Neural cell (in vitro differentiated cells): ENCODE measurements at regions not wholly inside any gene's neighbourhood (a gene's known extent, or its start where the extent isn't known, plus 50 kb on each side); places are given as distances from the start of the nearest gene placed in this dataset.

Source experiments
- H2AFZ ChIP-seq: fragments of 200-600, 300-800 bp; sonication (generic), shearing (Covaris generic); 2 replicates; pipeline ENCODE4 v1.6.0; 2014; ENCODE audit warnings: low read depth, mild to moderate bottlenecking, antibody characterized with exemption, low read length, moderate library complexity
- H3F3A ChIP-seq: fragments of 200-600 bp; shearing (Covaris generic); 2 replicates; pipeline ENCODE4 v1.6.1; 2016; ENCODE audit warnings: mild to moderate bottlenecking, moderate library complexity, mixed read lengths, antibody characterized with exemption, low read length; ENCODE audit not compliant: insufficient read depth, poor library complexity, severe bottlenecking
- H3K27ac ChIP-seq: fragments of 200-600, 300-800 bp; sonication (generic), shearing (Covaris generic); 2 replicates; pipeline ENCODE4 v1.5.1; 2014; ENCODE audit warnings: mild to moderate bottlenecking, low read length, moderate library complexity
- H3K27me3 ChIP-seq: fragments of 300-800, 200-600 bp; sonication (generic), shearing (Covaris generic); 2 replicates; pipeline ENCODE4 v1.6.0; 2014; ENCODE audit warnings: mild to moderate bottlenecking, low read depth, low read length, moderate library complexity; ENCODE audit not compliant: insufficient read depth
- H3K36me3 ChIP-seq: fragments of 300-800, 200-600 bp; sonication (generic), shearing (Covaris generic); 2 replicates; pipeline ENCODE4 v1.5.1; 2014; ENCODE audit warnings: mild to moderate bottlenecking, antibody characterized with exemption, low read length, moderate library complexity; ENCODE audit not compliant: insufficient read depth
- H3K4me2 ChIP-seq: fragments of 300-800, 200-600 bp; sonication (generic), shearing (Covaris generic); 2 replicates; pipeline ENCODE4 v1.6.0; 2014; ENCODE audit warnings: mild to moderate bottlenecking, low read length
- H3K4me3 ChIP-seq: fragments of 300-800, 200-600 bp; sonication (generic), shearing (Covaris generic); 2 replicates; pipeline ENCODE4 v1.5.1; 2014; ENCODE audit warnings: mild to moderate bottlenecking, low read length, moderate library complexity
- H3K79me2 ChIP-seq: fragments of 200-600 bp; shearing (Covaris generic); replicated peaks from 2 replicates; pipeline ENCODE4 v1.6.0; 2014; ENCODE audit warnings: mild to moderate bottlenecking, low read length, moderate library complexity; ENCODE audit not compliant: insufficient read depth
- H3K9ac ChIP-seq: fragments of 300-800, 200-600 bp; sonication (generic), shearing (Covaris generic); 2 replicates; pipeline ENCODE4 v1.6.1; 2016; ENCODE audit warnings: mild to moderate bottlenecking, low read length, mixed read lengths
- H3K9me2 ChIP-seq: fragments of 200-600 bp; shearing (Covaris generic); 2 replicates; pipeline ENCODE4 v1.6.1; 2016; ENCODE audit warnings: mild to moderate bottlenecking, low read length, mixed read lengths; ENCODE audit not compliant: insufficient read depth
- H3K9me3 ChIP-seq: fragments of 200-600, 300-800 bp; sonication (generic), shearing (Covaris generic); 2 replicates; pipeline ENCODE4 v1.6.1; 2016; ENCODE audit warnings: mild to moderate bottlenecking, mixed run types, low read length, moderate library complexity, mixed read lengths
- H4K20me1 ChIP-seq: fragments of 200-600 bp; shearing (Covaris generic); 2 replicates; pipeline ENCODE4 v1.6.1; 2016; ENCODE audit warnings: mild to moderate bottlenecking, mixed run types; ENCODE audit not compliant: insufficient read depth
- EP300 ChIP-seq: fragments of 450-650 bp; conservative IDR thresholded peaks from 2 replicates; pipeline ENCODE4 v1.6.1; 2014; ENCODE audit warnings: antibody characterized with exemption, mild to moderate bottlenecking, moderate library complexity; ENCODE audit not compliant: poor library complexity, severe bottlenecking
- EZH2 ChIP-seq: fragments of 200-600, 300-800 bp; shearing (Covaris generic), sonication (generic); IDR thresholded peaks from 2 replicates; pipeline ENCODE4 v1.6.1; 2014; ENCODE audit warnings: antibody characterized with exemption, low read length, borderline replicate concordance, mild to moderate bottlenecking; ENCODE audit not compliant: insufficient read depth, poor library complexity, severe bottlenecking
- MXI1 ChIP-seq: fragments of 450-650 bp; conservative IDR thresholded peaks from 2 replicates; pipeline ENCODE4 v1.6.1; 2014; ENCODE audit warnings: antibody characterized with exemption, mild to moderate bottlenecking; ENCODE audit not compliant: poor library complexity, severe bottlenecking
- POLR2AphosphoS5 ChIP-seq: IDR thresholded peaks from 2 replicates; pipeline ENCODE4 v1.6.1; 2012
- RAD21 ChIP-seq: fragments of 450-650 bp; conservative IDR thresholded peaks from 2 replicates; pipeline ENCODE4 v1.6.1; 2014; ENCODE audit warnings: antibody characterized with exemption, mild to moderate bottlenecking, moderate library complexity
- SMC3 ChIP-seq: fragments of 450-650 bp; conservative IDR thresholded peaks from 2 replicates; pipeline ENCODE4 v1.6.1; 2014; ENCODE audit warnings: antibody characterized with exemption, mild to moderate bottlenecking, moderate library complexity; ENCODE audit not compliant: poor library complexity
- TAF1 ChIP-seq: IDR thresholded peaks from 2 replicates; pipeline ENCODE4 v1.6.1; 2012; ENCODE audit warnings: low read depth
- TF ChIP-seq, protein P1 (sequence below): fragments of 450-650 bp; IDR thresholded peaks from 2 replicates; pipeline ENCODE4 v1.5.1; 2014; ENCODE audit warnings: antibody characterized with exemption, mild to moderate bottlenecking, moderate library complexity; ENCODE audit not compliant: poor library complexity, severe bottlenecking
- TF ChIP-seq, protein P2 (sequence below): IDR thresholded peaks from 2 replicates; pipeline ENCODE4 v1.6.1; 2012; ENCODE audit warnings: borderline replicate concordance

DNA sequence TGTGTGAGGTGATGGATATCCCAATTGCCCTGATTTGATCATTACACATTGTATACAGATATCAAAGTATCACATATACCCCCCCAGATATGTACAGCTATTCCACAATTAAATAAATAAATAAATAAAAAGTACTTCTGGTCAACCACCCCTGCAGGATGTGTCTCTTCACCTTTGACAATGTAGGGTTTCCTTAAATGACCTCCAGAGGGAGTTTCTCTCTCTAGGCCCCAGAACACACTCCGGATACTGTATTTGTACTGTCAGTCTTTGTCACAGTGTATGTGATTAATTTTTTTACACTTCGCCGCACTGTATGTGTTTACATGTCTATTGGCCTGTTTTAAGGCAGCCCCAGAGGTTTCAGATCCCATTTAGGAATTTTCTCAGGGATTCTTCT lies 123.6 kb downstream of the ADCYAP1R1 start:
- TF ChIP-seq EZH2 (no peak), POLR2AphosphoS5 (no peak), EP300 (no peak), MXI1 (no peak), RAD21 (no peak), SMC3 (no peak)
- TF ChIP-seq, protein P1, sequence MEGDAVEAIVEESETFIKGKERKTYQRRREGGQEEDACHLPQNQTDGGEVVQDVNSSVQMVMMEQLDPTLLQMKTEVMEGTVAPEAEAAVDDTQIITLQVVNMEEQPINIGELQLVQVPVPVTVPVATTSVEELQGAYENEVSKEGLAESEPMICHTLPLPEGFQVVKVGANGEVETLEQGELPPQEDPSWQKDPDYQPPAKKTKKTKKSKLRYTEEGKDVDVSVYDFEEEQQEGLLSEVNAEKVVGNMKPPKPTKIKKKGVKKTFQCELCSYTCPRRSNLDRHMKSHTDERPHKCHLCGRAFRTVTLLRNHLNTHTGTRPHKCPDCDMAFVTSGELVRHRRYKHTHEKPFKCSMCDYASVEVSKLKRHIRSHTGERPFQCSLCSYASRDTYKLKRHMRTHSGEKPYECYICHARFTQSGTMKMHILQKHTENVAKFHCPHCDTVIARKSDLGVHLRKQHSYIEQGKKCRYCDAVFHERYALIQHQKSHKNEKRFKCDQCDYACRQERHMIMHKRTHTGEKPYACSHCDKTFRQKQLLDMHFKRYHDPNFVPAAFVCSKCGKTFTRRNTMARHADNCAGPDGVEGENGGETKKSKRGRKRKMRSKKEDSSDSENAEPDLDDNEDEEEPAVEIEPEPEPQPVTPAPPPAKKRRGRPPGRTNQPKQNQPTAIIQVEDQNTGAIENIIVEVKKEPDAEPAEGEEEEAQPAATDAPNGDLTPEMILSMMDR = no peak
- TF ChIP-seq, protein P2, sequence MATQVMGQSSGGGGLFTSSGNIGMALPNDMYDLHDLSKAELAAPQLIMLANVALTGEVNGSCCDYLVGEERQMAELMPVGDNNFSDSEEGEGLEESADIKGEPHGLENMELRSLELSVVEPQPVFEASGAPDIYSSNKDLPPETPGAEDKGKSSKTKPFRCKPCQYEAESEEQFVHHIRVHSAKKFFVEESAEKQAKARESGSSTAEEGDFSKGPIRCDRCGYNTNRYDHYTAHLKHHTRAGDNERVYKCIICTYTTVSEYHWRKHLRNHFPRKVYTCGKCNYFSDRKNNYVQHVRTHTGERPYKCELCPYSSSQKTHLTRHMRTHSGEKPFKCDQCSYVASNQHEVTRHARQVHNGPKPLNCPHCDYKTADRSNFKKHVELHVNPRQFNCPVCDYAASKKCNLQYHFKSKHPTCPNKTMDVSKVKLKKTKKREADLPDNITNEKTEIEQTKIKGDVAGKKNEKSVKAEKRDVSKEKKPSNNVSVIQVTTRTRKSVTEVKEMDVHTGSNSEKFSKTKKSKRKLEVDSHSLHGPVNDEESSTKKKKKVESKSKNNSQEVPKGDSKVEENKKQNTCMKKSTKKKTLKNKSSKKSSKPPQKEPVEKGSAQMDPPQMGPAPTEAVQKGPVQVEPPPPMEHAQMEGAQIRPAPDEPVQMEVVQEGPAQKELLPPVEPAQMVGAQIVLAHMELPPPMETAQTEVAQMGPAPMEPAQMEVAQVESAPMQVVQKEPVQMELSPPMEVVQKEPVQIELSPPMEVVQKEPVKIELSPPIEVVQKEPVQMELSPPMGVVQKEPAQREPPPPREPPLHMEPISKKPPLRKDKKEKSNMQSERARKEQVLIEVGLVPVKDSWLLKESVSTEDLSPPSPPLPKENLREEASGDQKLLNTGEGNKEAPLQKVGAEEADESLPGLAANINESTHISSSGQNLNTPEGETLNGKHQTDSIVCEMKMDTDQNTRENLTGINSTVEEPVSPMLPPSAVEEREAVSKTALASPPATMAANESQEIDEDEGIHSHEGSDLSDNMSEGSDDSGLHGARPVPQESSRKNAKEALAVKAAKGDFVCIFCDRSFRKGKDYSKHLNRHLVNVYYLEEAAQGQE = no peak

DNA sequence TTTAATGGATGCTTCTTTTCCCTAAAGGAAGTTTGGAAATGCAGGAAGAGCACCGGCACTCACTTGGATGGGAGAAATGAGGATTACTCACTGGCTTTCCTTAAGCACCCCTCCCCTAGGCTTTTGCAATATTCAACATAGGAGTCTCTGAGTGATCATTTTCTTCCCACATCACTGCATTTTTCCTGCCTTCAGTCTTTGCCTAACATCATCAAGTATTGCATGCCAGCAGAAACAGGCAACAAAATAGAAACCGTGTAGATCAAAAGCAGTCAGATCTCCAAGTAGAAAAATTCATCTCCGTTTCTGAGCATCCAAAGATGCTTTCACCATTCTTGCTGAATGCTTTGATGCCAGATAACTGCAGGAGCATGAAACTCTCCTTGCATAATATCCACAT lies 119.9 kb downstream of the ADCYAP1R1 start:
- Histone ChIP-seq H3F3A (no peaks in the 10 kb centered on the region), H3K4me3 (no peak overlapping the region), H4K20me1 (no peaks in the 10 kb centered on the region), H3K9me2 (no peaks in the 10 kb centered on the region), H3K9me3 (no peaks in the 10 kb centered on the region), H3K27me3 (no peaks in the 10 kb centered on the region), H3K4me2 (no peak overlapping the region), H3K36me3 (no peaks in the 10 kb centered on the region), H2AFZ (no peak overlapping the region), H3K27ac (no peak overlapping the region), H3K9ac (no peak overlapping the region), H3K79me2 (no peaks in the 10 kb centered on the region)
- TF ChIP-seq TAF1 = no peak
- no peak for TF ChIP-seq MXI1
- TF ChIP-seq POLR2AphosphoS5 = no peak
- TF ChIP-seq EP300 = no peak

More for the DNA sequence above, 123.6 kb downstream of the ADCYAP1R1 start:
- Histone ChIP-seq H3K9me3 (no peaks in the 10 kb centered on the region), H3K4me2 (no peak overlapping the region), H3K9me2 (no peaks in the 10 kb centered on the region), H3F3A (no peaks in the 10 kb centered on the region), H2AFZ (no peak overlapping the region), H3K4me3 (no peak overlapping the region), H3K27ac (no peak overlapping the region), H3K36me3 (no peaks in the 10 kb centered on the region), H3K27me3 (no peaks in the 10 kb centered on the region), H3K79me2 (no peaks in the 10 kb centered on the region), H4K20me1 (no peaks in the 10 kb centered on the region), H3K9ac (no peak overlapping the region)
